GM18870 (cell line): ENCODE measurements at regions not wholly inside any gene's neighbourhood (a gene's known extent, or its start where the extent isn't known, plus 50 kb on each side); places are given as distances from the start of the nearest gene placed in this dataset.

Experiments used
- ATAC-seq: cut with Tn5 transposase; IDR thresholded peaks from one replicate; pipeline ENCODE4 v1.9.1; 2021; ENCODE audit warnings: moderate library complexity; ENCODE audit not compliant: unreplicated experiment

DNA sequence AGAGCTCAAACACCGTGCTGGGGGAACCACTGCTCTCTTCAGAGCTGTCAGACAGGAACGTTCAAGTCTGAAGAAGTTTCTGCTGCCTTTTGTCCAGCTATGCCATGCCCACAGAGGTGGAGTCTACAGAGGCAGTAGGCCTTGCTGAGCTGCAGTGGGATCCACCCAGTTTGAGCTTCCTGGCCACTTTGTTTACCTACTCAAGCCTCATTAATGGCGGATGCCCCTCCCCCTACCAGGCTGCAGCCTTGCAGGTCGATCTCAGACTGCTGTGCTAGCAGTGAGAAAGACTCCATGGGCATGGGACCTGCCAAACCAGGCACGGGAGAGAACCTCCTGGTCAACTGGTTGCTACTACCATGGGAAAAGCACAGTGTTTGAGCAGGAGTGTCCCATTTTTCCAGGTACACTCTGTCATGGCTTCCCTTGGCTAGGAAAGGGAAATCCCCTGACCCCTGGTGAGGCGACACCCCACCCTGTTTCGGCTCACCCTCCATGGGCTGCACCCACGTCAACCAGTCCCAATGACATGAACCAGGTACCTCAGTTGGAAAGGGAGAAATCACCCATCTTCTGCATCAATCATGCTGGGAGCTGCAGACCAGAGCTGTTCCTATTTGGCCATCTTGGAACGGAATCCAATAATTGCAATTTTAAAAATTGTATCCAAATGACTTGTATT is 246.9 kb upstream of the ADAMTS16 start:
- no peak for ATAC-seq

DNA sequence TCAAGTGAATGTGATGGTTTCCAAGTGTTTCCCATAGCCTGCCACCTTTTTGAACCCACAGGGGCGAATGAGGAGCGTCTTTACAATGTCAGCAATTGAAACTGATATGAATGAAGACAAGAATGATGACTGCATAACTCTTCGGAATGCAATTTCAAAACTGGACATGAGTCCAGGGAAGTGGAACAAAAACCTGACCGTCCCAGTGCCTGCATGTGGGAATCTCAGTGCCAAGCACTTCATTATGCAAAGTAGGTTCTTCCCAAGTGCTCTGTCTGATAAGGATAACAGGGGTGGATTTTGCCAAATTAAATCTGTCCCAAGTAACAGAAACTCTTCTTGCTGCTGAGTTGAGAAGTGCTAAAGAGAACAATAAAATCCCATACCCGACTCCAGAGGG is 243.8 kb upstream of the ADAMTS16 start:
- ATAC-seq = no peak

- no peak for ATAC-seq
These were observed 238.8 kb upstream of the ADAMTS16 start for GRCh38 chr5:4901305-4901811.

DNA sequence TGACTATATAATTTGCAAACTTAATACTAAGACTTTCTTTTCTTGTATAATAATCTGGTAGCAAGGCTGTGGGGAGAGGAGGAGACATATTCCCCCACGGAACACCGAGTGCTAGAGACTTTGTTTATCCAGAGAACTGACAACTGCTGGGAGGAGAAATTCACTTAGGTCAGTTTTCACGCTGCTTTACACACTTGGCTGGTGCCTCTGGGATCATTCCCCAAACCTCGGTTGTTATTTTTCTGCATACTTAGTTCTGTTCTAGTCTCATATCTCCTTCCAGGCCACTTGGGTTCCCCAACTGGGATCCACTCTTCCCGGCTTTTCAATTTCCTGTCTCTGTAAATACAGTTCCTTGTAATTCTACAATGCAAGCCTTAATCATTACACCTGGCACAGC is 238.2 kb upstream of the ADAMTS16 start:
- ATAC-seq = no peak

DNA sequence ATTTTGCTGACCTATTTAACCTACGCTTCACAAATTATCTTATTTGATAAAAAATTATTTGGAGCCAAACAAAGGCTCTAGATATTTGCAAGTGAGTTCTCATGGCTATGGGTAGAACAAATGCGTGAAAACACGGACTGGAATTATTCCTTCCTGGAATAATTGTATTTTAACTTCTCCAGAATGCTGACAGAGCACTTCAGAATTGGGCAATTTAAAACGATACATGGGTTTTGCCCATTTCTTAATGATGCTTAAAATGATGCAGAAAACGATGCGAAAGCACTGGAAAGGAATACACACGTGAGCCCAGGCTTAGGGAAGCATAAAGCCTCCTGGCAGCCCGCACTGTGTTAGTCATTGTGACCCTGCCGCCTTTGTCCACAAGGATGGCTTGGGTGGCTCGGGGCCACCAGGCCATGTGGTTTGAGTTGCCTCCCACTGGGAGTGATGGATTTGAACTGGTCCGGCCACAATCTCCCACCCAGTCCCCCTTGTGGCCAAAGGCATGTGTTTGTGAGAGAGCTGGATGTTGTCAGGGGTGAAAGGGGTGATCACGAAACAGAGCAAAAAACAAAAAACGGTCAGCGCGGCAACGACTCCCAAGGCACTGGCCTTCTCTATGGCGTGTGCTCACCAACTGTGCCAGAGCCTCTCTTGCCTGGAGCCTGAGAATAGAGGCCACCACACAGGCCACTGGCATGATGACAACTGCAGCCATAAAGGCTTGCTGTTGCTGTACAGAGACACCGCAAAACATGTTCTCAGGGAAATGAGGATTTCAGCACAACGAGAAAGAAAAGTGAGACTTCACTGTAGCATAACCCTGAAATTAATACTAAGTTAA is 234.2 kb upstream of the ADAMTS16 start:
- ATAC-seq = no peak

- no peak for ATAC-seq
These were observed 233.3 kb upstream of the ADAMTS16 start for GRCh38 chr5:4906786-4907185.

DNA sequence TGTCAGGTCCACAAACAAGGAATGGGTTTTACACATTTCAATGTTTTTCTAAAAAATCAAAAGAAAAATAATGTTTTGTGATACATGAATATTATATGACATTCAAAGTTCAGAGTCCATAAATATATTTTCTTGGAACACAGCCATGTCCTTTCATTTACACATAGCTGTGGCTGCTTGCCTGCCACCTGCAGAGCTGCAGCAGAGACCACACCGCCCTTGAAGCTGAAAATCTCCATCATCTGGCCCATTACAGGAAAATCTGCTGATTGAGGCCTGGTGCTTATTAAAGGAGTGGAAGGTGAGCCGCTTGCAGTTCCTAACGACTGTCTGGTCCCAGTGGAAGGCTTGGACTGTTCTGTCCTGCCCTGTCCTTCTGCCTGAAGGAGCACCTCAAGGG is 232.6 kb upstream of the ADAMTS16 start:
- no peak for ATAC-seq

DNA sequence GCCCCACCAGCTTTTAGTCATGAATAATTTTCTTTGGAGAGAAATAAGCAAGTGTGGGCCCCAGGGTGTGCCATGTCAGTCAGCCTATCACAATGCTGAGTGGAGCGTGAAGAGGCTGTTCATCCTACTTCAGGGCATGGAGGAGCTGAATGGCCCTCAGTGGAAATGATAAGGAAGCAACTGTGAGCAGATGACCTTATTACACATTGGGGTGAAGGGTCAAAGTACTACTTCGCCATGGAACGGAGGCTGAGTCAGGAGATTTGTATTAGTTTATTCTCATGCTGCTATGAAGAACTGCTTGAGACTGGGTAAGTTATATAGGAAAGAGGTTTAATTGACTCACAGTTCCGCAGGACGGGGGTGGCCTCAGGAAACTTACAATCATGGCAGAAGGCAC is 231.0 kb upstream of the ADAMTS16 start:
- ATAC-seq = no peak

DNA sequence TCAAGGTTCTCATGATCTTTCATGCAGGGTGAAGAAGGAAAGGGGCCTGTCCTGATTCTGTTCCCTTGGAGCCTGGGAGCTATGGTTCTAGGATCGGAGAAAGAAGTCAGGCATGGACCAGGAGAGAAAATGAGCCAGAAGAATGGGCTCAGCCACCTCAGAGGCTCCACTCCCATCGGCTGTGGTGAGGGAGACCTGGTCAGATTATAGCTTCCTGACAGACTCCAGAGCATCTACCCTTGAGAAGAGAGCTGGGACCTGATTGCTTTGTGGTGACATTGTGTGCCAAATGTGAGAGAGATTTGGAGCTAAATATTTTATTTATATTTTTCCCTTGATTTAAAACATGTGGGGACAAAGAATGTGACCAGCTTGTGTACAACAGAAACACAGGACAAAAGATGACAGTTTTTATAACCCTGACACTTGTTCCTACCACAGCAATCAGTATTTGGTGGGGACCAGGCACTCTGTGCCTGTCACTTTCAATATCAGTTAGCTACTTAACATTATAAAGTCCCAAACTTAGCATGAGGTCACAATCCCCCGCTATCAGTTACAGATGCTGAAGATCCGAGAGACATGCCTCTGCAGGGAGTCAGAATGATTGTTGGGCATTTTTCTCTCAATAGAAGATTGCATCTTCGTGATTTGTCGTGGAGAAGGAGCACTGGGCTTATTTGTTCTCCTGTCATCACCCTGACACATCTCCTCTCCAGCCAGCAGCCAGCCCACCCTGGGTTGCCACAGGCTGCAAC is 228.3 kb upstream of the ADAMTS16 start:
- ATAC-seq = no peak

- no peak for ATAC-seq
These were observed 218.2 kb upstream of the ADAMTS16 start for GRCh38 chr5:4921929-4922328.

- ATAC-seq = no peak
These were observed 215.6 kb upstream of the ADAMTS16 start for GRCh38 chr5:4924577-4924976.

- ATAC-seq = no peak
These were observed 213.0 kb upstream of the ADAMTS16 start for GRCh38 chr5:4927097-4927496.

GRCh38 chr5:4928409-4928808 is 211.7 kb upstream of the ADAMTS16 start:
- ATAC-seq = no peak

DNA sequence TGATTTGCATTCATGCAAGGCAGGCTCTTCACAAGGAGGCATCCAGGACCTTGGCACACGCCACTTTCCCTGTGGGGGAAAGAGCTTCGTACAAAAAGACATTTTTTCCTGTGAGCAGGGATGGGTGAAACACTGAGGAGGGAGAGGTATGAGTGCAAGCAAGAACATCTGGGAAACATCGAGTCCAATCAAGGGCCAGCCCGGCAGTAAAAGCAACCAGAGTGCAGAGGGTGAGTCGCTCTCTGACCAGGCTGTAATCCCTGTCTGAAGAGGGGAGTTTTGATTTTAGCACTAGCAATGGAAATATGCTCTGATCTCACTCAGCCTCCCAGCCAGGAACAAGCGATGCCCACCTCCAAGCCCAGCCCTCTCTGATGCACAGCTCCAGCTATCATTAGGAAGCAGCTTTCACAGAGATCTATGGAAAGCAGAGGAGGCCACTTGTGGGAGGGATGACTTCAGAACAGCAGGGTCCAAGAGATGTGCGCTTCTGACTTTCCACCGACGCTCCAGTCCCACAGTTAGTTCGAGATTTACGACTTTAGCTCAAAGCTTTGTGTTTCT is 211.0 kb upstream of the ADAMTS16 start:
- ATAC-seq = no peak

- no peak for ATAC-seq
These were observed 200.9 kb upstream of the ADAMTS16 start for GRCh38 chr5:4939042-4939781.

DNA sequence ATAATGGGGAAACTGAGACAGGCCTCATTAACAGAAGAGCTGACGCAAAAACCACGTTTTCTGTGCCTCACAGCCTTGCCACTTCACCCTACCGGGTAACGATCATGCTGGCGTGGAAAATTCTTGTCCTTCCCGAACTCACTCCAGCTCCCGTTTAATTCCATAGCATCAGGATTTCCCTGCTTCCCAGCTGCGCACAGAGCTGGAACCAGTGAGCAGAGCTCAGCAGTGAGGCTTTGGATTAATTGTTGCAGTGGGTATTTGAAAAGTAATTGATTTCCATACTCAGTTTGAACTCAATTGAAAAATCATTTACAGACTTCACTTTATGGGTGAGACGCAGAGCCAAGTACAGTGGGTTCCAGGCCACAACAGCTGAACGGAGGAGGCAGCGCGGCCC is 199.0 kb upstream of the ADAMTS16 start:
- no peak for ATAC-seq

GRCh38 chr5:4941957-4942830 is 197.9 kb upstream of the ADAMTS16 start:
- ATAC-seq = no peak

- no peak for ATAC-seq
These were observed 197.3 kb upstream of the ADAMTS16 start for GRCh38 chr5:4942831-4943178.

DNA sequence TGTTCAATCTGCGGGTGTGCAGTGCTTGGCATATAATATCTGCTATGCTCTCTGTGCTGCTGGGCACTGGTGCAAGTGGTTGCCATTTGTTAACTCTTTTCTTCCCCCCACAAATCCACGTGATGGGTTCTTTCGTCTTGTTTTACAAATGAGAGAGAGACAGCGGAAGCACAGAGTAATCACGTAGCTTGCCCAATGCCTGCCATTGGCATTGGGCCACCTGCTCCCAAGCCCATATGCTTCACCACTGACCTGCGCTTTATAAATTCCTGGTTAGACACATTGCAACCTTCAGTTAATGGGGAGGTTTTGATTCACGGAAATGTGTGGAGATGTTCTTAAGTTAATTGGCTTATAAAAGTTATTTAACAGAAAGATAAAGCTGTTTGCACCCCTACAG is 194.8 kb upstream of the ADAMTS16 start:
- no peak for ATAC-seq

GRCh38 chr5:4947106-4947505 is 193.0 kb upstream of the ADAMTS16 start:
- no peak for ATAC-seq
